Panc1 (cell line): ENCODE measurements at regions not wholly inside any gene's neighbourhood (a gene's known extent, or its start where the extent isn't known, plus 50 kb on each side); places are given as distances from the start of the nearest gene placed in this dataset.

Experiments
- CTCF ChIP-seq: fragments of 450-650 bp; IDR thresholded peaks from 2 replicates; pipeline ENCODE4 v1.5.1; 2017; ENCODE audit warnings: mild to moderate bottlenecking
- POLR2AphosphoS5 ChIP-seq: IDR thresholded peaks from 2 replicates; pipeline ENCODE4 v1.6.1; 2012; ENCODE audit warnings: mild to moderate bottlenecking, low read depth, low read length, moderate library complexity
- REST ChIP-seq, 2 experiments: IDR thresholded peaks; 2 replicates each; pipeline ENCODE4 v1.6.1; 2011 to 2012; ENCODE audit warnings: low read depth in 2 of 2, control low read depth in 1 of 2, low read length in 1 of 2, mild to moderate bottlenecking in 1 of 2, moderate library complexity in 1 of 2; ENCODE audit not compliant: insufficient read depth in 1 of 2
- SIN3A ChIP-seq: IDR thresholded peaks from 2 replicates; pipeline ENCODE4 v1.6.1; 2012; ENCODE audit warnings: low read depth, mild to moderate bottlenecking, low read length, moderate library complexity, borderline replicate concordance; ENCODE audit not compliant: insufficient read depth
- TCF7L2 ChIP-seq: IDR thresholded peaks from 2 replicates; pipeline ENCODE4 v1.6.1; 2011; ENCODE audit warnings: mild to moderate bottlenecking, low read depth, low read length, inconsistent platforms

- TF ChIP-seq SIN3A: no peak
- TF ChIP-seq POLR2AphosphoS5: no peak
- no peak for TF ChIP-seq CTCF
- TF ChIP-seq REST (IDR thresholded peaks at IDR 0.05; ENCODE audit: insufficient read depth in 1 of 2, low read depth in 2 of 2, low read length in 1 of 2): no peak
- TF ChIP-seq TCF7L2: no peak
These were observed 132.4 kb upstream of the RAB6C start for GRCh38 chr2:129847043-129847442.
